ENCODE measurements at regions not wholly inside any gene's neighbourhood (a gene's known extent, or its start where the extent isn't known, plus 50 kb on each side); places are given as distances from the start of the nearest gene placed in this dataset.

- Mint-ChIP-seq H3K4me1 (peaks cover 8% of the 10 kb centered on the region in 2 donors), H3K36me3 (no peaks in the 10 kb centered on the region), H3K4me3 (no peak overlapping the region), H3K9me3 (no peaks in the 10 kb centered on the region), H3K27ac (no peak overlapping the region), H3K27me3 (ENCODE audit: low read depth in 2 of 2) (peaks cover 7 to 9% of the 10 kb centered on the region in 2 donors)
- no peak for TF ChIP-seq CTCF (IDR thresholded peaks at IDR 0.05)
- DNase-seq (no peak), ATAC-seq (no peak)
- H3K4me1 ChIP-seq (ENCODE audit: control insufficient read depth, insufficient read depth, low read length) = no peaks in the 10 kb centered on the region
- H3K9me3 ChIP-seq (ENCODE audit: control insufficient read depth, insufficient read depth, low read length) = no peaks in the 10 kb centered on the region
- WGBS (ENCODE audit: insufficient coverage) = 100% methylated on average over 3 of the region's 3 CpGs
- no peak overlapping the region for H3K4me3 ChIP-seq (ENCODE audit: low read length)
- H3K27me3 ChIP-seq (ENCODE audit: control insufficient read depth, insufficient read depth, low read length) = no peaks in the 10 kb centered on the region
- no peaks in the 10 kb centered on the region for H3K36me3 ChIP-seq (ENCODE audit: control insufficient read depth, insufficient read depth, low read length)
- H3K27ac ChIP-seq (ENCODE audit: low read length) = no peak overlapping the region
- intact Hi-C loops (cut with micrococcal nuclease) = no loop called here
Observed at GRCh38 chr1:198445872-198446271, 94.6 kb downstream of the ATP6V1G3 start.

GRCh38 chr1:198444792-198445191 is 95.7 kb downstream of the ATP6V1G3 start:
- Histone ChIP-seq H3K27ac (ENCODE audit: low read length) (no peak overlapping the region), H3K27me3 (ENCODE audit: control insufficient read depth, insufficient read depth, low read length) (no peaks in the 10 kb centered on the region), H3K36me3 (ENCODE audit: control insufficient read depth, insufficient read depth, low read length) (no peaks in the 10 kb centered on the region), H3K4me1 (ENCODE audit: control insufficient read depth, insufficient read depth, low read length) (no peaks in the 10 kb centered on the region), H3K9me3 (ENCODE audit: control insufficient read depth, insufficient read depth, low read length) (no peaks in the 10 kb centered on the region), H3K4me3 (ENCODE audit: low read length) (no peak overlapping the region)
- H3K4me3 Mint-ChIP-seq = no peak overlapping the region
- peaks cover 8 to 9% of the 10 kb centered on the region in 2 donors for H3K27me3 Mint-ChIP-seq (ENCODE audit: low read depth in 2 of 2)
- TF ChIP-seq CTCF (IDR thresholded peaks at IDR 0.05) = no peak
- H3K9me3 Mint-ChIP-seq = no peaks in the 10 kb centered on the region
- DNase-seq (no peak), ATAC-seq (no peak)
- WGBS (ENCODE audit: insufficient coverage) = no CpG with 5 or more reads among the region's 1 CpG
- H3K36me3 Mint-ChIP-seq = no peaks in the 10 kb centered on the region
- no peak overlapping the region for H3K27ac Mint-ChIP-seq
- intact Hi-C loops (cut with micrococcal nuclease) = no loop called here
- peaks cover 8% of the 10 kb centered on the region in 2 donors for H3K4me1 Mint-ChIP-seq

- TF ChIP-seq CTCF (IDR thresholded peaks at IDR 0.05) = no peak
- Histone ChIP-seq H3K4me3 (ENCODE audit: low read length) (no peak overlapping the region), H3K4me1 (ENCODE audit: control insufficient read depth, insufficient read depth, low read length) (no peaks in the 10 kb centered on the region), H3K36me3 (ENCODE audit: control insufficient read depth, insufficient read depth, low read length) (no peaks in the 10 kb centered on the region), H3K27ac (ENCODE audit: low read length) (no peak overlapping the region), H3K9me3 (ENCODE audit: control insufficient read depth, insufficient read depth, low read length) (no peaks in the 10 kb centered on the region), H3K27me3 (ENCODE audit: control insufficient read depth, insufficient read depth, low read length) (no peaks in the 10 kb centered on the region)
- Mint-ChIP-seq H3K9me3 (no peaks in the 10 kb centered on the region), H3K4me3 (no peak overlapping the region), H3K36me3 (no peaks in the 10 kb centered on the region), H3K27me3 (ENCODE audit: low read depth in 2 of 2) (peaks cover 7 to 9% of the 10 kb centered on the region in 2 donors), H3K4me1 (peaks cover under 1 to 5% of the 10 kb centered on the region in 2 donors), H3K27ac (no peak overlapping the region)
- DNase-seq (no peak), ATAC-seq (no peak)
- intact Hi-C loops (cut with micrococcal nuclease) = no loop called here
- 99% methylated on average over 4 of the region's 5 CpGs for WGBS (ENCODE audit: insufficient coverage)
Observed at GRCh38 chr1:198443365-198444233, 96.9 kb downstream of the ATP6V1G3 start.

- Histone ChIP-seq H3K4me1 (ENCODE audit: control insufficient read depth, insufficient read depth, low read length) (no peaks in the 10 kb centered on the region), H3K9me3 (ENCODE audit: control insufficient read depth, insufficient read depth, low read length) (no peaks in the 10 kb centered on the region), H3K27ac (ENCODE audit: low read length) (no peak overlapping the region), H3K27me3 (ENCODE audit: control insufficient read depth, insufficient read depth, low read length) (no peaks in the 10 kb centered on the region), H3K36me3 (ENCODE audit: control insufficient read depth, insufficient read depth, low read length) (no peaks in the 10 kb centered on the region), H3K4me3 (ENCODE audit: low read length) (no peak overlapping the region)
- Mint-ChIP-seq H3K36me3 (no peaks in the 10 kb centered on the region), H3K4me1 (no peaks in the 10 kb centered on the region), H3K27ac (no peak overlapping the region), H3K27me3 (ENCODE audit: low read depth in 2 of 2) (peaks cover under 1 to 5% of the 10 kb centered on the region in 2 donors), H3K4me3 (no peak overlapping the region), H3K9me3 (no peaks in the 10 kb centered on the region)
- no peak for ATAC-seq
- no peak for TF ChIP-seq CTCF (IDR thresholded peaks at IDR 0.05)
- 95% methylated on average over 6 of the region's 6 CpGs for WGBS (ENCODE audit: insufficient coverage)
- intact Hi-C loops (cut with micrococcal nuclease) = no loop called here
- no peak for DNase-seq
Observed at GRCh38 chr1:198440842-198441241, 99.6 kb downstream of the ATP6V1G3 start.
